ENCODE measurements at regions not wholly inside any gene's neighbourhood (a gene's known extent, or its start where the extent isn't known, plus 50 kb on each side); places are given as distances from the start of the nearest gene placed in this dataset.

DNA sequence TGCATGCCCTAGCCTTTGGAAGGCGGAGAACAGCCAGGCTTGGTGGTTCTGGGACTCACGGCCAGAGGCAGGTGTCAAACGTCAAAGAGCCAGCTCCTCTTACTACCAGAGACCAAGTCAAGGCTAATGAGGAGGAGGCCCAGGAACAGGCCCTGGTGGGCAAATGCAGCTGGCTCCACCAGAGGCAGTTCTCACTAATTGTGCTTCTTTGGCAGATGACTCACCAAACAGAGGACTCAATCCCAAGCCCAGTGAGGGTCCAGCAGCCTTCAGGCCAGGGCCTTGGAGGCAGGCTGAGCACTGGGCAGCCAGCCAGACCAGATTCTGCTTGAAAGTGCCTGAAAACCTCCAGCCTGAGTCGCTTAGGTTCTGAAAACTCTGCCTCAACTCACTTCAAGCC is 336.5 kb upstream of the CDH5 start:
- TF ChIP-seq, protein P1, sequence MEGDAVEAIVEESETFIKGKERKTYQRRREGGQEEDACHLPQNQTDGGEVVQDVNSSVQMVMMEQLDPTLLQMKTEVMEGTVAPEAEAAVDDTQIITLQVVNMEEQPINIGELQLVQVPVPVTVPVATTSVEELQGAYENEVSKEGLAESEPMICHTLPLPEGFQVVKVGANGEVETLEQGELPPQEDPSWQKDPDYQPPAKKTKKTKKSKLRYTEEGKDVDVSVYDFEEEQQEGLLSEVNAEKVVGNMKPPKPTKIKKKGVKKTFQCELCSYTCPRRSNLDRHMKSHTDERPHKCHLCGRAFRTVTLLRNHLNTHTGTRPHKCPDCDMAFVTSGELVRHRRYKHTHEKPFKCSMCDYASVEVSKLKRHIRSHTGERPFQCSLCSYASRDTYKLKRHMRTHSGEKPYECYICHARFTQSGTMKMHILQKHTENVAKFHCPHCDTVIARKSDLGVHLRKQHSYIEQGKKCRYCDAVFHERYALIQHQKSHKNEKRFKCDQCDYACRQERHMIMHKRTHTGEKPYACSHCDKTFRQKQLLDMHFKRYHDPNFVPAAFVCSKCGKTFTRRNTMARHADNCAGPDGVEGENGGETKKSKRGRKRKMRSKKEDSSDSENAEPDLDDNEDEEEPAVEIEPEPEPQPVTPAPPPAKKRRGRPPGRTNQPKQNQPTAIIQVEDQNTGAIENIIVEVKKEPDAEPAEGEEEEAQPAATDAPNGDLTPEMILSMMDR (IDR thresholded peaks at IDR 0.05) = no peak
- TF ChIP-seq POLR2A (IDR thresholded peaks at IDR 0.05) (no peak), POLR2AphosphoS5 (IDR thresholded peaks at IDR 0.05) (no peak)

Measured in breast epithelium (tissue), 3 donors.